ENCODE measurements at regions not wholly inside any gene's neighbourhood (a gene's known extent, or its start where the extent isn't known, plus 50 kb on each side); places are given as distances from the start of the nearest gene placed in this dataset.

GRCh38 chr3:159472611-159473010 lies 516.0 kb upstream of the IL12A start:
- Histone ChIP-seq H3K4me2 (ENCODE audit: low read depth, low read length, poor library complexity, severe bottlenecking) (no peak overlapping the region), H3K9ac (ENCODE audit: low read length) (no peak overlapping the region), H3K9me2 (replicated peaks; ENCODE audit: insufficient read depth, low read length) (no peaks in the 10 kb centered on the region), H3K9me3 (ENCODE audit: insufficient read depth, low read length) (no peaks in the 10 kb centered on the region), H3F3A (ENCODE audit: insufficient read depth) (no peaks in the 10 kb centered on the region), H4K20me1 (ENCODE audit: low read depth, low read length) (no peaks in the 10 kb centered on the region; the same call in 1 of the 2 replicates), H2AFZ (ENCODE audit: low read depth, low read length, severe bottlenecking) (no peak overlapping the region), H3K27me3 (ENCODE audit: low read length) (no peaks in the 10 kb centered on the region), H3K79me2 (ENCODE audit: insufficient read depth, low read length) (no peaks in the 10 kb centered on the region), H3K36me3 (ENCODE audit: low read length) (no peaks in the 10 kb centered on the region), H3K27ac (ENCODE audit: low read depth, low read length) (no peak overlapping the region), H3K4me3 (ENCODE audit: insufficient read depth, low read length, poor library complexity, severe bottlenecking) (no peak overlapping the region)
- no peak for TF ChIP-seq EZH2phosphoT487 (conservative IDR thresholded peaks at IDR 0.05; ENCODE audit: low read length)
- TF ChIP-seq CTCF (IDR thresholded peaks at IDR 0.05; ENCODE audit: insufficient read depth, low read length, poor library complexity, severe bottlenecking), result no peak

DNA sequence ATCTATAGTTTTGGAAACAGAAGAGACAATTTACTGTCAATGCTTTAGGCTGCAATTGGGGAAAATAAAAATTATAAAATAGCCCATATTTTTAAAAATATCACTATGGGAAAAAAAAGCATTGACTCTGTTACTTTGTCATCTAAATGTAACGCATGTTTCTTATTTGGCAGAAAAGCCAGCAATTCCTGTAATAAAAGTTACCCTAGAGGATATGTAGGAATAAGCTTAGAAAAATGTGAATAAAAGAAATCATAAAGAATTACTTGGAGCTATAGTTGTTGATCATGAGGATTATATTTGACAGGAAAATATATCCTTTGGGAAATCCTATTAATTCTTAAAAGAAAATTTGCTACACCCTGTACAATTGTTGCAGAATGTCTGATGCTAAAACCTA lies 515.4 kb upstream of the IL12A start:
- Histone ChIP-seq H3K9ac (ENCODE audit: low read length) (no peak overlapping the region), H3K9me3 (ENCODE audit: insufficient read depth, low read length) (no peaks in the 10 kb centered on the region), H3K4me2 (ENCODE audit: low read depth, low read length, poor library complexity, severe bottlenecking) (no peak overlapping the region), H3K4me3 (ENCODE audit: insufficient read depth, low read length, poor library complexity, severe bottlenecking) (no peak overlapping the region), H3K9me2 (replicated peaks; ENCODE audit: insufficient read depth, low read length) (no peaks in the 10 kb centered on the region), H3K27me3 (ENCODE audit: low read length) (no peaks in the 10 kb centered on the region), H2AFZ (ENCODE audit: low read depth, low read length, severe bottlenecking) (no peak overlapping the region), H3F3A (ENCODE audit: insufficient read depth) (no peaks in the 10 kb centered on the region), H4K20me1 (ENCODE audit: low read depth, low read length) (no peaks in the 10 kb centered on the region), H3K79me2 (ENCODE audit: insufficient read depth, low read length) (no peaks in the 10 kb centered on the region), H3K36me3 (ENCODE audit: low read length) (no peaks in the 10 kb centered on the region), H3K27ac (ENCODE audit: low read depth, low read length) (no peak overlapping the region)
- no peak for TF ChIP-seq EZH2phosphoT487 (conservative IDR thresholded peaks at IDR 0.05; ENCODE audit: low read length)

DNA sequence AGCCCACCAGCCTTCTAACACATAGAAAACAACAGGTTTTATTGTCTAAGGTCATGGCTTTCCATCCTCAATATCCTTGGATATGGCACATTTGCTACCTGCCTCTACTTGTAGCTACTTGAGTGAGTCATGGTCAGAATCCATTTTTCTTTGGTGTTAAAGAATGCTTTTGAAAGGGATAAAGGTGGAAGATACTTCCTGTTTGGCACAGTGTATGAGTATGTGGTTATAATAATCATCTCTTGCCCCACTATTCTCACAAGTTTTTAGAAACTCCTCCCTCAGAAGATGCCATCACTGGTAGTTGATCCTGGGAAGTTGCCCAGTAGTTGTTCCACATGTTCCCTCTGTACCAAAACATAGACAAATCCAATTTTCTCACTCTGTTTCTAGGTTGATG lies 508.6 kb upstream of the IL12A start:
- no peak overlapping the region for H3K4me2 ChIP-seq (ENCODE audit: low read depth, low read length, poor library complexity, severe bottlenecking)
- TF ChIP-seq EZH2phosphoT487 (conservative IDR thresholded peaks at IDR 0.05; ENCODE audit: low read length) (no peak), CTCF (IDR thresholded peaks at IDR 0.05; ENCODE audit: insufficient read depth, low read length, poor library complexity, severe bottlenecking) (no peak)
- H3K9me3 ChIP-seq (ENCODE audit: insufficient read depth, low read length), result no peaks in the 10 kb centered on the region
- H3K27ac ChIP-seq (ENCODE audit: low read depth, low read length), result no peak overlapping the region
- no peaks in the 10 kb centered on the region for H3K9me2 ChIP-seq (replicated peaks; ENCODE audit: insufficient read depth, low read length)
- H2AFZ ChIP-seq (ENCODE audit: low read depth, low read length, severe bottlenecking), result no peak overlapping the region
- H3K9ac ChIP-seq (ENCODE audit: low read length), result no peak overlapping the region
- H3K27me3 ChIP-seq (ENCODE audit: low read length), result no peaks in the 10 kb centered on the region
- no peak overlapping the region for H3K4me3 ChIP-seq (ENCODE audit: insufficient read depth, low read length, poor library complexity, severe bottlenecking)
- no peaks in the 10 kb centered on the region for H3F3A ChIP-seq (ENCODE audit: insufficient read depth)
- H3K79me2 ChIP-seq (ENCODE audit: insufficient read depth, low read length), result no peaks in the 10 kb centered on the region
- H4K20me1 ChIP-seq (ENCODE audit: low read depth, low read length), result no peaks in the 10 kb centered on the region
- H3K36me3 ChIP-seq (ENCODE audit: low read length), result no peaks in the 10 kb centered on the region

DNA sequence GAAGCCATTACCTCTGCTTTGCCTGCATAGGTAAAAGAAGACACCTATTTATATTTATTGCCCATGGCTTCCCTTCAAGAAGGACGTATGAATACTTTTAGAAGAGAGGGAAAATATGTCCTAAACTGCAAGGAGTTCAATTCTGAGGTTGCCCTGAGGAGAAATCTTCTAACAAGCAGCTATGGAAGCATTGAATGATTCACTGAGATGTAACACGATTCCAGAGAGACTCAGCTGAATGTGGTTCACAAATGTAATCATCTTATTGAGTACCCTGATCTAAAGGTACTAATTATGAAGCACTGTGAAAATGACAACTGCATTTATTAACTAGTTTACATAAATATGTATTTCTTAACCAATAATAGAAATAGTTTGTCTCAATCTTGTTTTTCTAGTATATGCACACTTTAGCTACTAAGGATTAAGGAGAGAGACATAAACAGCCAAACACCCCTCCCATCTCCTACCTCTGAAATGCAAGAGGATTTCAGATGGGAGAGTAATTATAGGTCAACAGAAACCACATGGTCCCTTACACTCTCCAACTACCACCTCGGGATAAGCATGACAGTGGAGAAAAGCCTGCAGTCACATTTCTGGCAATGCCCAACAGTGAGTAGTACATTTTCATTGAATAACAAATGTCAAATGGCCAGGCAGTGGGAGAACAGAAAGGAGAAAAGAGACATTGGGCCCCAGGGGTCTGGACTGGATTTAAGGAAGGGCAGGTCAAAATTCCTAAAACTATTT lies 506.2 kb upstream of the IL12A start:
- H3K4me3 ChIP-seq (ENCODE audit: insufficient read depth, low read length, poor library complexity, severe bottlenecking), result no peak overlapping the region
- H3K9me3 ChIP-seq (ENCODE audit: insufficient read depth, low read length), result no peaks in the 10 kb centered on the region
- H3K9ac ChIP-seq (ENCODE audit: low read length), result no peak overlapping the region
- no peaks in the 10 kb centered on the region for H4K20me1 ChIP-seq (ENCODE audit: low read depth, low read length)
- H2AFZ ChIP-seq (ENCODE audit: low read depth, low read length, severe bottlenecking), result no peak overlapping the region
- no peaks in the 10 kb centered on the region for H3K27me3 ChIP-seq (ENCODE audit: low read length)
- H3K27ac ChIP-seq (ENCODE audit: low read depth, low read length), result no peak overlapping the region
- no peaks in the 10 kb centered on the region for H3F3A ChIP-seq (ENCODE audit: insufficient read depth)
- no peak overlapping the region for H3K4me2 ChIP-seq (ENCODE audit: low read depth, low read length, poor library complexity, severe bottlenecking)
- H3K36me3 ChIP-seq (ENCODE audit: low read length), result no peaks in the 10 kb centered on the region
- TF ChIP-seq EZH2phosphoT487 (conservative IDR thresholded peaks at IDR 0.05; ENCODE audit: low read length) (no peak), CTCF (IDR thresholded peaks at IDR 0.05; ENCODE audit: insufficient read depth, low read length, poor library complexity, severe bottlenecking) (no peak)
- no peaks in the 10 kb centered on the region for H3K9me2 ChIP-seq (replicated peaks; ENCODE audit: insufficient read depth, low read length)
- H3K79me2 ChIP-seq (ENCODE audit: insufficient read depth, low read length), result no peaks in the 10 kb centered on the region

Data from SU-DHL-6 (cell line).